Left ventricle myocardium inferior (tissue), 1 donor: ENCODE measurements at regions not wholly inside any gene's neighbourhood (a gene's known extent, or its start where the extent isn't known, plus 50 kb on each side); places are given as distances from the start of the nearest gene placed in this dataset.
A peak's percentile ranks its signal among the peaks of the same experiment; 100 is the strongest.
"Not testable (repeated sequence)": the region's sequence is repeated elsewhere in the genome, so short reads cannot be mapped to it uniquely, and the experiment has no call there.

Experiments
- DNase-seq: peaks from one replicate; pipeline ENCODE4 v3.0.0-alpha.2; 2020
- H3K27ac ChIP-seq: fragments of 200-600 bp; replicated peaks from 2 replicates; pipeline ENCODE4 v1.8.0; 2021
- H3K27me3 ChIP-seq: fragments of 200-600 bp; 2 replicates; pipeline ENCODE4 v1.8.0; 2021; ENCODE audit warnings: low read depth
- H3K36me3 ChIP-seq: fragments of 200-600 bp; 2 replicates; pipeline ENCODE4 v1.8.0; 2021
- H3K4me1 ChIP-seq: fragments of 200-600 bp; 2 replicates; pipeline ENCODE4 v1.8.0; 2021
- H3K4me3 ChIP-seq: fragments of 200-600 bp; 2 replicates; pipeline ENCODE4 v1.8.0; 2021; ENCODE audit warnings: mild to moderate bottlenecking, moderate library complexity
- H3K9me3 ChIP-seq: fragments of 200-600 bp; replicated peaks from 2 replicates; pipeline ENCODE4 v1.8.0; 2021
- intact Hi-C: fragments of 100-400 bp; cut with micrococcal nuclease; formaldehyde crosslinking; loops from one replicate; pipeline ENCODE4 v1.11.0; 2022
- TF ChIP-seq, protein P1 (sequence below): fragments of 200-600 bp; IDR thresholded peaks from 2 replicates; pipeline ENCODE4 v1.8.0; 2021; ENCODE audit warnings: antibody characterized with exemption, mild to moderate bottlenecking, borderline replicate concordance
- donor health status: DM: no; HTN: yes; CAD: no; lungs with severe emphysema.

DNA sequence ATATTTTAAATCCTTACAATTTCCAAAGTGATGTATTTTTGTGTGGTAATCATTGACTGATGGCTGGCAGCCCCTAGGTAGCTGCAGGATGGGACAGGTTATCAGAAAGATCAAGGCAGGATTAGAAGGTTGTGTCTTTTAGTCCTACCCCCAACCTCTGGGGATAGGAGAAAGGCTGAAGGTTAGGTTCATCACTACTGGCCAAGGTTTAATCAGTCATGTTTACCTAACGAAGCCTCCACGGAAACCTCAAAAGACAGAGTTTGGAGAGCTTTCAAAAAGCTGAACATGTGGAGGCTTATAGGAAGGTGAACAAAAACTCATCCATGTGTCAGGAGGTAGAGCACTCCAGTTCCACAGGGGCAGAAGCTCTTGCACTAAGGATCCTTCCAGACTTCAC lies 77.5 kb upstream of the CD163 start:
- Histone ChIP-seq H3K36me3 (no peaks in the 10 kb centered on the region), H3K4me1 (no peaks in the 10 kb centered on the region), H3K4me3 (no peak overlapping the region), H3K27ac (no peak overlapping the region), H3K9me3 (peaks cover 15% of the 10 kb centered on the region), H3K27me3 (peaks cover 6% of the 10 kb centered on the region)
- intact Hi-C loops = no loop called here
- TF ChIP-seq, protein P1, sequence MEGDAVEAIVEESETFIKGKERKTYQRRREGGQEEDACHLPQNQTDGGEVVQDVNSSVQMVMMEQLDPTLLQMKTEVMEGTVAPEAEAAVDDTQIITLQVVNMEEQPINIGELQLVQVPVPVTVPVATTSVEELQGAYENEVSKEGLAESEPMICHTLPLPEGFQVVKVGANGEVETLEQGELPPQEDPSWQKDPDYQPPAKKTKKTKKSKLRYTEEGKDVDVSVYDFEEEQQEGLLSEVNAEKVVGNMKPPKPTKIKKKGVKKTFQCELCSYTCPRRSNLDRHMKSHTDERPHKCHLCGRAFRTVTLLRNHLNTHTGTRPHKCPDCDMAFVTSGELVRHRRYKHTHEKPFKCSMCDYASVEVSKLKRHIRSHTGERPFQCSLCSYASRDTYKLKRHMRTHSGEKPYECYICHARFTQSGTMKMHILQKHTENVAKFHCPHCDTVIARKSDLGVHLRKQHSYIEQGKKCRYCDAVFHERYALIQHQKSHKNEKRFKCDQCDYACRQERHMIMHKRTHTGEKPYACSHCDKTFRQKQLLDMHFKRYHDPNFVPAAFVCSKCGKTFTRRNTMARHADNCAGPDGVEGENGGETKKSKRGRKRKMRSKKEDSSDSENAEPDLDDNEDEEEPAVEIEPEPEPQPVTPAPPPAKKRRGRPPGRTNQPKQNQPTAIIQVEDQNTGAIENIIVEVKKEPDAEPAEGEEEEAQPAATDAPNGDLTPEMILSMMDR = no peak
- DNase-seq = no peak

DNA sequence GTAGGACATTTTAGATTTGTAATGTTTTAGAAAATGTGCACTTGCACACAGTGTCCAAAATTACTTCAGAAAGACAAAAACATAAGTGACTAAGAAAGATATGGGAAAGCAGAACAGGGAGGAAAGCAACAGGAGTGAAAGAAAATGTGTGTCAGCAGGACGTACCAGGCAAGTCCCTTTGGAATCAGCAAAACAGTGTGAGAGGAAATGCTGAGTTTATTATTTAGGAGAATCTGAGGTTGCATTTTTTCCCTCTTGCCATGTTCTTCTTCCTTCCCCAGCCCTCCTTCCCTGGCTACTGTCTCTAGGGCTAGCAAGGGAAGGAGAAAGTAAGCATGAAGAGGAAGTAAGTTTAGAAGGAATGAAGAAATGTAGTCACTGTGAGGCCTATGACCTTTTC lies 67.7 kb upstream of the CD163 start:
- no peak for DNase-seq
- TF ChIP-seq, protein P1 = no peak
- peak overlapping the region; percentile 30 for H3K27ac ChIP-seq
- no peaks in the 10 kb centered on the region for H3K27me3 ChIP-seq
- no peaks in the 10 kb centered on the region for H3K4me1 ChIP-seq
- H3K4me3 ChIP-seq = no peak overlapping the region
- H3K9me3 ChIP-seq = no peaks in the 10 kb centered on the region
- intact Hi-C loops = no loop called here
- H3K36me3 ChIP-seq = no peaks in the 10 kb centered on the region

DNA sequence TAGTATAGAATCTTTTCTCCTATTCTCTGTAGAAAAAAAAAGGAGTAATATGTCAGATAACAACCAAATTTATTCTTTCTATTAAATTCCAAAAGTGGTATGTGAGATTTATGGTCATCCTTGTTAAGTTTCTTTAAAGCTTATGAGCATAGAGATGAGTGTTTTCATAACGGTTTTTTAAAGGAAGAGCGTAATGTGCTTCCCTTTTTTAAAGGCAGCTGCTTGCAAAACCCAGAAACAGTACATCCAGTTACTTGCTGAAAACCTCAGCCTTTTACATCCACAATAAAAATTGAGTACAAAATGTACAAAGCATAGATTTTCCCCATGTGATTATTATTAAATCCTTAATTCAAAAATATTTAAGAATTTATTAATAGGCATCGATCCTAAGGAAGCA lies 53.6 kb upstream of the CD163 start:
- no peaks in the 10 kb centered on the region for H3K9me3 ChIP-seq
- H3K4me1 ChIP-seq = no peaks in the 10 kb centered on the region

DNA sequence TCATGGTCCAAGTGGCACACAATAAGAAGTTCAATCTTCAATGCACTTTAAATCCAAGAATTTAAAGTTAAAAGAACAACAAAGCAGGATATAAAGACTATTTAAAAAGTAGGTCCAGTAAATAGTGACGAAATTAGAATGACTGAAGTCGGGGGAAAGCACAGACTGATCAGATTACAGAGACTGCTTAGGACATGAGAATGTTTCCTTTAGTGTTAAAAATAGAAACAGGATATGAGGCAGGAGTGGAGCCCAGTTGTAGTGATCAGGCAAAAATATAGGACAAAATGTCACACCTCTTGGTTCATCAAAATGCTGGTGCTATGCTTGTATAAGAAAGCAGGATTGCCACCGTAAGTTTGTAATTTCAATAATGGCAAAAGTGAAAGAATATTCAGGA lies 52.2 kb upstream of the CD163 start:
- Histone ChIP-seq H3K27me3 (no peaks in the 10 kb centered on the region), H3K36me3 (no peaks in the 10 kb centered on the region), H3K9me3 (peaks cover 5% of the 10 kb centered on the region), H3K27ac (peak overlapping the region; percentile 52), H3K4me1 (no peaks in the 10 kb centered on the region), H3K4me3 (no peak overlapping the region)
- DNase-seq = no peak
- intact Hi-C loops = no loop called here
- TF ChIP-seq, protein P1 = no peak

More for the DNA sequence above, 53.6 kb upstream of the CD163 start:
- intact Hi-C loops = no loop called here
- Histone ChIP-seq H3K4me3 (no peak overlapping the region), H3K27ac (peak overlapping the region; percentile 52), H3K36me3 (no peaks in the 10 kb centered on the region), H3K27me3 (no peaks in the 10 kb centered on the region)
- TF ChIP-seq, protein P1 = no peak
- no peak for DNase-seq

DNA sequence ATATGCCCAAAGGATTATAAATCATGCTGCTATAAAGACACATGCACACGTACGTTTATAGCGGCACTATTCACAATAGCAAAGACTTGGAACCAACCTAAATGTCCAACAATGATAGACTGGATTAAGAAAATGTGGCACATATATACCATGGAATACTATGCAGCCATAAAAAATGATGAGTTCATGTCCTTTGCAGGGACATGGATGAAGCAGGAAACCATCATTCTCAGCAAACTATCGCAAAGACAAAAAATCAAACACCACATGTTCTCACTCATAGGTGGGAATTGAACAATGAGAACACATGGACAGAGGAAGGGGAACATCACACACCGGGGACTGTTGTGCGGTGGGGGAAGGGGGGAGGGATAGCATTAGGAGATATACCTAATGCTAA lies 51.3 kb upstream of the CD163 start:
- H3K36me3 ChIP-seq, DNase-seq, H3K4me1 ChIP-seq, H3K27ac ChIP-seq, H3K27me3 ChIP-seq, intact Hi-C loops, H3K4me3 ChIP-seq: not testable (repeated sequence)
- H3K9me3 ChIP-seq = peaks cover 14% of the 10 kb centered on the region
